Midbrain (tissue), 1 donor: ENCODE measurements at regions not wholly inside any gene's neighbourhood (a gene's known extent, or its start where the extent isn't known, plus 50 kb on each side); places are given as distances from the start of the nearest gene placed in this dataset.
"Not testable (repeated sequence)": the region's sequence is repeated elsewhere in the genome, so short reads cannot be mapped to it uniquely, and the experiment has no call there.

Experiments
- DNase-seq: peaks from one replicate; lab custom pipeline; 2025; lab: John Stamatoyannopoulos, UW

DNA sequence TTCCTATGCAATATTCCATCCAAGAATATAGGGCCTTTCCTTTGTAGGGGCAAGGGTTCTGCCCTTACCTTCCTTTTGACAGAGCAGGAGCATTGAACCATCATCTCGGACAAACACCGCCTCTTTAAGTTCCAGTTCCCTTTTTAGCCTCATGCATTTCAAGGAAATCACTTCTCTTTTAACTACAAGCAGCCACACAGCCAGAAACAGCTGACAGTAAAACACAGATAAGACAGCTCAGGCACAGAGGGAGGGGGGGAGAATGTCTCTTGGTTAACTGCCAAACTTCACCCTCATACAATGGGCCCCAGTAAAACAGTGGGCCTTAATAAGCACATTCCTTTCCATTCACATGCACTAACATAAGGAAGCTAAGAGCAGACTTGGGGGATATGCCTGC lies 648.3 kb downstream of the GABRG1 start:
- no peak for DNase-seq

DNA sequence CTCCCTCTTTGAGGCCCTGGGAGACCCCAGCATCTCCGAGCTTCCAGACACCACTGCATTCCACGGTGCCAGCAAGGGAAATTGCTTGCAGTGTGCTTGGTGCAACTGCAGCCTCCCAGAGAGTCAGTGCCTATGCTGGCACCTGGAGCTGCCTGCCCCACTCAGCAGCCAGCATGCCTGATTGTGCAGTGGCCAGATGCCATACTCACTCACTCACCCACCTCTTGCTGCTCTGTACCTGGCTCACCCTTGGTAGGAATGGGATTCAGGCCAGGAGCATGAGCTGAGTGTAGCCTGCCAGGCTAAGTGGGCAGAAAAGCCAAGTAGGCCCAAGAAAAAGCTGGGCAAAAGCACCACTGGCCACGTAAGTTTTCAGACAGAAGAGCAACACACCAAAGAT lies 651.4 kb downstream of the GABRG1 start:
- no peak for DNase-seq

DNA sequence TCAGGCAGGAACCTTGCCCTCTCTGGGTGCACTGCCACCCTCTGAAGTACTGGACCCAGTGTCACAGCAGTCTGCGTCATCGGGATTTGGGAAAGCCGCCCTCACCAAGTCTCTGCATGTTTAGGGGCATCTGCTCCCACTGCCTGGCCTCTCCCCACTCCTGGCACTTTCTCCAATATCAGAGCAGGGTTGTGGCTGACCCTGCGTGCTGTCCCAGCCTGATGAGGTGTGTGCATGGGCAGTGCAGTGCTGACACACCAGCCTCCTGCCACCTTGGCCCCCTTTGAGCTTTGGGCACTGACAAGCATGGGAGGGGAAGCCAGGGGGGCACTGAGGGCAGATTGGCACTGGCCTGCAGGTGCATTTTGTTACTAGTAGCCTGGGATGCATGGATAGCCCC lies 652.5 kb downstream of the GABRG1 start:
- no peak for DNase-seq

DNA sequence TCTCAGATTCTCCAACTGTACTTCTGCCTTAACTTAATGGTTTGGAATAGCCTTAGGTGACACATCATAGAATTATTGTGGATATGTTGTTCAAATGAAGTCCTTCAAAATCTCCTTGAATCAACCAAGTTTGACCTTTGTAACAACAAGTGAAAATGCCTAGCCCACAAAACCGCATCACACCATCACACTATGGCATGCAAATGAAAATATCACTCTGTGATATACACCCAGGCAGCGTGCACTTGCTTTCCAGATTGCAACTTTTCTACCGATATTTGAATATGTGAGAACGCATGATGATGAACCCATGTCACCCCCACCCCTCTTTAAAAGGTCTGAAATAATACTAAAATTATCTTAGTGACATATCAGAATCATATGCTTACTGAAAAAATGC lies 656.7 kb downstream of the GABRG1 start:
- no peak for DNase-seq

DNA sequence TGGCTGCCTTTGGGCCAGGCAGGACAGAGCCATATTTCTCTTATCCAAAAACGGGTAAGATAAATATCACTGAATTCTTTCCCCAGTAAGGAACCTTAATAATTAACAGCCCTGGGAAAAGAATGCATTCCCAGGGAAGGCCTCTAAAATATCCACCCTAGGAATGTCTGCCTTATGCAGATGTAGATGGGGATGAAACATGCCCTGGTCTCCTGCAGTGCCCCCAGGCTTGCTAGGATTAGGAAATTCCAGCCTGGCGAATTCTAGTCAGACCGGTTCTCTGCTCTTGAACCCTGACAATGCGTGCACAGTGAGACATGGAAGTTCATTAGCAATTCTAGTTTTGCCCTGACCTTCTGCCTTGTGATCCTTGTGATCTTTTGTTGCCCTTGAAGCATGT lies 663.7 kb downstream of the GABRG1 start:
- not testable (repeated sequence) for DNase-seq

DNA sequence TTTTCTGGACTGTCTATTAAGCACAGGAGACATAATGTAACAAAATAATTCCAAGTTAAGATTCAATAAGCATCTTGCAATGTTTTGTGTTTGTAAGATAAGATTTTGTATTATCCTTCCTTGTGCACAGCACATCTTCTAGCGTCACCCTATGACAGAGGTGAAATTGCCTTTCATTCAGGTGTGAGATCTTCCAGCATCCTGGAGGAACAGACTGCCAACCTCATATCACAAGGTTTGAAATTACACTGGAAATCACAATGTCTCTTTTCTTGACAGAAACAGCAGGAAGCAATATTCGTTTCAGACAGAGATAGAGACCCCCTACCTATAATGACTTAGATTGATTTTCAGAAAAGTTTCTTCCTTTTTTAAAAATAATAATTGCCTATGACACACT lies 668.6 kb downstream of the GABRG1 start:
- no peak for DNase-seq

DNA sequence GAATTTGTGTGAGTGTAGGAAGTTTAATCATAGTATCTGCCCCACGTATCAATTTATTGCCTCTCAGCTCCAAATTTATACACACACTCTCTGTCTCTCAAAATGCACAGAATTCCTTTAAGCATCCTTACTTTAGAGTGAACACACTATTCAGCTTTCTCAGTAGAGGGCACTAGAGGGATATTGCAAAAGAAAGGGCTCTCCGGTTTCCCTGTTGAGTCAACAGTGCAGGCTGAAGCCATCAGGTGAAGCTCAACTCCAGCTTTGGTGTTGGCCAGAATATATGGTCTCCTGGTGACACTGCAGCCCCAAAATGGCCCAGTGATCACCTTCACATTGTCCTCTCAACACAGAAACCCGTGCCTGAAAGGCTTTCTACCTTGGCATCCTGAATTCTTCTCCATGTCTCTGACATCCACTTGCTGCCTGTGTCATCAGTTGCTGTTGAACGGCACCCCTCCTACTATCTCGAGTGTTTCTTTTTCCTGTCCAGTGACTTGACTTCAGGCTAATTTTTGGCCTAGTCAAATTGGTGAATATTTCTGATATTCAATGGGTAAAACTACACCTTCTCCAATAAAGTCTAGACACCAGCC lies 670.5 kb downstream of the GABRG1 start:
- DNase-seq = peak; percentile 45

DNA sequence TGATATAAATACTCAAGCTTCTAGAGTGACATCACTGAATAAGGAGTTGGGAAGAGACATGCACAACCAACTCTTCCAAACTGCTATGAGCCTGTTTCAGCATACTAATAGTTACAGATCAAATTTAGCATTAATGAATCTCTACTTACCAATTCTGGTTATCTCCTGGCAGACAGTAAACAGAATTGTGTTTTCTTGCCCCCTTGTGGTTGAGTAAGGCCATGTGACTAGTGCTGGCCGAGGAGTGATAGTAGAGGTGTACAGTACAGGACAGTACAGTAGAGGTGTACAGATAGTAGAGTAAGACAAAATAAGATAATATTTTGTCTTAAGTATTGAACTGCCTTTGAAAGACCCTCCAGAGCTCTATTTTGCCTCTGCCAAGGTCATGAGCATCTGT lies 681.4 kb downstream of the GABRG1 start:
- peak; percentile 9 for DNase-seq

DNA sequence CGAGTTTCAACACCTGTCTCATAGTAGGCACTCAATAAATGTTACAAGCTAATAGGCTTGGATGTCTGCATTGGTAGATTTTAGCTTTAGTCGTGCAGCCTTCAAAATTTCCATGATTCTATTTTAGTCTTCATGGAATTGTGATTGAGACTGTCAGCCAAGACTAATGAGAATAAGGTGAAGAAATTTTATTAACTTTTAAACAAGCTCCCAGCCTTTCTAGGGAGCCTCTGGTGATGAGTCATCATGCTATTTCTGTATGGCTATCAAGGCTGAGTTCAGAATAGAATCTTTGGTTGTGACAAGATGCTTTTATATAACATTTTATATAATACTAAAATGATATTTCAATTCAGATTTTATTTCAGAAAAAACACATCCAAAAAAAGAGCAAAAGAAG lies 685.8 kb downstream of the GABRG1 start:
- no peak for DNase-seq

DNA sequence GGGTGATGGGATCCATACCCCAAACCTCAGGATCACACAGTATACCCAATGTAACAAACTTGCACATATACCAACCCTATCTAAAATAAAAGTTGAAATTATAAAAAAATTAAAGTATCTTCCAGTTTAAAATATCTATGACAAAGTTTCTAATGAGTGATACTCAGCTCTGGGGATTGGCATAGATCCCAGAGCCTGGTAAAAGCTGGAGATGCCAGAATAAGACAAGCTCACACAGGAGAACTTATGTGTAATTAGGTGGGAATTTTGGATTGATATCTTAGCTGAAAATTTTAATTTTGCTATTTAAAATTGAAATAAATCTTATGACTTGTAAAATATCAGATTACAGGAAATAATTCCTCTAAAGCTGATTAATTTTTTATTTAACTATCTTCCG lies 686.5 kb downstream of the GABRG1 start:
- no peak for DNase-seq

DNA sequence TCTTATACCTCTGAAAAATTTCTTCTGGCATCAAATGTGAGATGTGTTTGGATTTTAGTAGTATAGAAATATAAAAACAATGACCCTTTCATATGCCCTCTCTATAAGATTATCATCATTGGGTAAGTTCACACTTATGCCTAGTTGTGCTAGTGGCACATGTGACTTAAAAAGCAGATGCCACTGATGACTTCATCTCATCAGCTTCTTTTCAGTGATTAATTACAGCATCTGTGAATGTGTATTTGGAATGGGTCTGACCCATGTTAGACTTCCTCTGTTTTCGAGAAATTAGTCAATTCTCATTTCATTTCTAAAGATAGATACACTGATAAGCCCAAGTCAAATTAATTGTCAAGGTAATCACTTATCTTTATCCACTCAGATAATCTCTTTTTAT lies 698.7 kb downstream of the GABRG1 start:
- DNase-seq = no peak

DNA sequence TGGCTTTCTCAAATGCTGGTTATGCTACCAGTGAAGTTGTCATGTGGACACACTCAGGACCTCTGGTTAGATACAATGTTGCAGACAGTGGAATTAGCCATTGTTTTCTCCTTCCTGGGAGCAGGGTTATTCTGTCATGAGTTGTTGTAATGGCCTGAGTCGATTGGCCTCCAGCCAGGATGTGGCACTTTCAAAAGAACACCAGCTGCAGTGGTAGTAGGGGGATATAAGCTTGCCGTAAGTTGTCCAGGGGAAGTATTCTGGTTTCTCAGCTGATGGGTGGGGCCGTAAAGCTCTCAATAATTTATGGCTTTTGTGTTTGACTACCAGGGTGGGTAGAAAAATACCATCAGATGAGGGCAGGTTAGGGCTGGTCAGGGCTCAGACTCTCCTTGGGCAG lies 697.5 kb upstream of the GNPDA2 start:
- DNase-seq = no peak

DNA sequence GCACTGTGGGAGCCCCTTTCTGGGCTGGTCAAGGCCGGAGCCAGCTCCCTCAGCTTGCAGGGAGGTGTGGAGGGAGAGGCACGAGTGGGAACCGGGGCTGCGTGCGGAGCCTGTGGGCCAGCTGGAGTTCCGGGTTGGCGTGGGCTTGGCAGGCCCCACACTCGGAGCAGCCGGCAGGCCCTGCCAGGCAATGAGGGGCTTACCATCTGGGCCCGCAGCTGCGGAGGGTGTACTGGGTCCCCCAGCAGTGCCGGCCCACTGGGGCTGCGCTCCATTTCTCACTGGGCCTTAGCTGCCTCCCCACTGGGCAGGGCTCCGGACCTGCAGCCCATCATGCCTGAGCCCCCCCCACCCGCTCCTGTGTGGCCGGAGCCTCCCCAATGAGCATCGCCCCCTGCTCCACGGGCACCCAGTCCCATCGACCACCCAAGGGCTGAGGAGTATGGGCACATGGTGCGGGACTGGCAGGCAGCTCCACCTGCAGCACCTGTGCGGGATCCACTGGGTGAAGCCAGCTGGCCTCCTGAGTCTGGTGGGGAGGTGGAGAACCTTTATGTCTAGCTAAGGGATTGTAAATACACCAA lies 693.8 kb upstream of the GNPDA2 start:
- not testable (repeated sequence) for DNase-seq

DNA sequence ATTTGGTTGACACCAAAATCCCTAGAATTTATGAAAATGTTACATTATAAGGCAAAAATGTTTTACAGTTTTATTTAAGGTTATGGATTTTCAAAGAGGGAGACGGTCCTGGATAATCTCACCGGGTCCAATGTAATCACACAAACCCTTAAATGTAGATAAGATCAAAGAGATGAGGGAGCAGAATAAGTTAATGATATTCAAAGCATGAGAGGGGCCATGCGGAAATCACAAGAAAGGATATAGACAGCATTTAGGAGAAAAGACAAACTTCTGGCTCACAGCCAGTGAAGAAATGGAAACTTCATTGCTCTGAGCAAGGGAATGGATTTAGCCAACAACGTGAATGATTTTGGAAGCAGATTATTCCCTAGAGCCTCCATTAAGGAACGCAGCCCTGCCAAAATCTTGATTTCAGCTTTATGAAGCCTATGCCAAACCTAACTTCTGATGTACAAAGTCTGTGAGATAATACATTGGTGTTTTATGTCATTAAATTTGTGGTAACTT lies 684.4 kb upstream of the GNPDA2 start:
- no peak for DNase-seq

DNA sequence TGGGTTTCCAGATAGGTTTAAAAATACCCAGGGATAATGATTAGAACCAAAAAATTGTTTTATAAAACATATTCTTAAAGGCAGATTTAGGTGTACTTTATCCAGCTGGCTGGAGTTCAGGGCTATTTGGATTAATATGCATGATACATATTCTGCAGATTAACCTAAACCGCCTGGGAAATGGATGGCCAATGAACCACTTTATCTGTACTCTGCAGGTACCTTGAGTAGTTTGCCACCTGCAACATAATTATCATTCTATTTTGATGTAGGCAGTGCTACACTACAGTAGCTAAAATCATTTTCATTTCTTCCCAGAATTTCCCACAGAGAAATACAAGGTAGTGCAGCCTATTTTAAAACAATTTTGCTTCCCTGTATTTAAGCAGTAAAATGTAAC lies 683.2 kb upstream of the GNPDA2 start:
- DNase-seq = no peak

DNA sequence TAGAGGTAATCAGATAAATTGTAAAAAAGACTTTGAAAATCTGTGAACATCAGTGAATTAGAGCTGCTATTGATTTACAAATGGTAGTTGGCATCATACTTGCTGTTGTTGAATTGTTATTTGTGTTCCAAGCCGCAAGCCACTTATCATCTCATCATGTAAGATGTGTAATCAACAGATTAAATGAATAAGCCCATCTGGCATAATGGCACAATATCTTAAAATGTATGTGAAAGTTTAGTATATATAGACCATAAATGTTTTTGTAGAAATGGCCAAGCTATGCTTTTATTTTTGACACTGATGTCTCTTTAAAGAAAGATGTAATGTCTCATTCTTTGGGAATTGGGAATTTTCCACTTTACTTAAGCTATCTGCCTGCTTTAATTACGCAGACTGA lies 682.6 kb upstream of the GNPDA2 start:
- no peak for DNase-seq

DNA sequence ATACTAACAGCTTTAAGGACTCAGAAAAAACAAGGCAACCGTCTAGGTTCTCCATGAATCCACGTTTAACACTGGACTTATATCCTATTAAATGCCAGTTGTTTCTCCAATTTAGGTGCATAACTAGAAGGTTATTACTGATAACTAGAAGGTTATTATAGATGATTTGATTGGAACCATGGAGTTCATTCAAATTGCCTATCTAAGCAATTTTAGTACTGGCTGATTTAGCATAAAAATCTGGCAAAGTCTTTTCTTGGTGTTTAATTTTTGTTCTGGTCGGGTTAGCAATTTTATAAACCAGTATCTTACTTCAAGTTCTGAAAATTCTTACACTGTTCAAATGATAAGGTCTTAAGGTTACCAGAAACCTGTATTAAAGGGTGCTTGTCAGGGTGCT lies 672.8 kb upstream of the GNPDA2 start:
- no peak for DNase-seq

DNA sequence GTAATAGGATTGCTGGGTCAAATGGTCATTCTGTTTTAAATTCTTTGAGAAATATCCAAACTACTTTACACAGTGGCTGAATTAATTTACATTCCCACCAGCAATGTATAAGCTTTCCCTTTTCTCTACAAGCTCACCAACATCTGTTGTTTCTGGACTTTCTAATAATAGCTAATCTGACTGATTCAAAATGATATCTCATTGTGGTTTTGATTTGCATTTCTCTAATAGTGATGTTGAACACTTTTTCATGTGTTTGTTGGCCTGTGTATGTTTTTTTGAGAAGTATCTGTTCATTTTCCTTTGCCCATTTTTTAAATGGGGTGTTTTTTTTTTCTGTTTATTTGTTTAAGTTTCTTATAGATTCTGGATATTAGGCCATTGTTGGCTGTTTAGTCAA lies 659.0 kb upstream of the GNPDA2 start:
- DNase-seq = no peak

DNA sequence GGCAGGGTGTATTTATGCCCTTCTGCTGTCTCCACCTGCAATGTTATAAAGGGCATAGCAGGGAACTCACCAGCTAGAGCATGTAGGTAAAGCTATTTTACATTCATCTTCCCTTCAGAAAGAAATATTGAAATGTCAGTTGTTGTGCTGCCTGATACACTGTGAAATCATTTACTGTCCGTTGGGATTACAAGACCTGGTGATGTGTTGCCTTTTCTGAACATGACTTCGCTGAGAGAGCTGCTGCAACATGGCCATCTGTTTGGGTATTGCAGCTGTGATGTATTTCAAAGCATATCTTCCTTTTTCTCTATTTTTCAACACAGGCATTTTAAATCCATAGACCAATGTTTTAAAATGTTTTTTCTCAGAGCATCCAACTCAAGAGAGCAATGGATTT lies 644.1 kb upstream of the GNPDA2 start:
- no peak for DNase-seq

DNA sequence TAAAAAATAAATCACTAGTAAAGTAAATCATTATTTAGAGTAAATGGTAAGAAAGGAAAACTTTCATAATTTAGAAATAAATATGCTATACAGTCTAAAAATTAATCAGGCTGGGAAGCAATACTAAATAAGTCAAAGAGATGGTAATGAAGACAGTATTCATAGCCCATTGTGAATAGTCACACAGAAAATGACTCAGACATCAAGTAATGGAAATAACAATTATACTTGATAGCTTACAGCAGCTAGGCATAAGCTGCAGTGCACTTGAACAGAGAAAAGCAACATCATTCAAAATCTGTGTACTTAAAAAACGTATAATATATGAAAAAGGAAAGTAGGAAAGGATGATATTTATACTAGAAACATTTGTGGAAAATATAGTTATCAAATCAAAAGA lies 642.5 kb upstream of the GNPDA2 start:
- DNase-seq = no peak

DNA sequence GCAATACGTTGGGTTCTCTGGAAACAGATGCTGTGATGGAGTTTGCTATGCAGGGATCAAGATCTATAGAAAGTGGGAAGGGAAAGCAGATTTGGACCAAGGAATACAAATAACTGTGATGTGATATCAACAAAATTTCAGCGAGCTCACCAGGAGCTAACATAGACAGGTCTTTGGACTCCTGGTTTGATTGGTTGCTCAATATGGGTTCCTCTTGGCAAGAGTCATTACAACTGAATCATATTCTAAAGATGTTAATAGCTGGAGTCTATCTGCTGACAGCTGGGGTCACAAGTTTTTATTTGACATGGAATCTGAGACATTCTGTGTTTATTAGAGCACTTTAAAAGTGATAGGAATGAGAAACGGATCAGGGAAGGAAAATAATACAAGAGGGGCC lies 637.6 kb upstream of the GNPDA2 start:
- no peak for DNase-seq

DNA sequence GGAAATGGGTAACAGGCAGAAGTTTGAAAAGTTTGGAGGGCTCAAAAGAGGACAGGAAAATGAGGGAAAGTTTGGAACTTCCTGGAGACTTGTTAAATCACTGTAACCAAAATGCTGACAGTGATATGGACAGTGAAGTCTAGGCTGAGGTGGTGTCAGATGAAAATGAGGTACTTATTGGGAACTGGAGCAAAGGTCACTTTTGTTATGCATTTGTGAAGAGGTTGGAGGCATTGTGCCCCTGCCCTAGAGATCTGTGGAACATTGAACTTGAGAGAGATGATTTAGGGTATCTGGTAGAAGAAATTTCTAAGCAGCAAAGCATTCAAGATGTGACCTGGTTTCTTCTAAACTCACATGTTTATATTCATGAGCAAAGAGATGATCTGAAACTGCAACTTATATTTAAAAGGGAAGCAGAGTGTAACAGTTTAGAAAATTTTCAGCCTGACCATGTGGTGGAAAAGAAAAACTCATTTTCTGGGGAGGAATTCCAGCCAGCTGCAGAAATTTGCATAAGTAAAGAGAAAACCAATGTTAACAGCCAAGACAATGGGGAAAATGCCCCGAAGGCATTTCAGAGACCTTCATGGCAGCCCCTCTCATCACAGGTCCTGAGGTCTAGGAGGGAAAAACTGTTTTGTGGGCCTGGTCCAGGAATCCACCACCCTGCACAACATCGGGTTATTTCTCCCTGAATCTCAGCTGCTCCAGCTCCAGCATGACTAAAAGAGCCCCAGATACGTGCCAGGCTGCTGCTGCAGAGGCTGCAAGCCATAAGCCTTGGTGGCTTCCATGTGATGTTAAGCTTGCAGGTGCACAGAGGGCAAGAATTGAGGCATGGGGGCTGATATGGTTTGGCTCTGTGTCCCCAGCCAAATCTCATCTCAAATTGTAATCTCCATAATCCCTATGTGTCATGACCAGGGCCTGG lies 632.5 kb upstream of the GNPDA2 start:
- DNase-seq = no peak

DNA sequence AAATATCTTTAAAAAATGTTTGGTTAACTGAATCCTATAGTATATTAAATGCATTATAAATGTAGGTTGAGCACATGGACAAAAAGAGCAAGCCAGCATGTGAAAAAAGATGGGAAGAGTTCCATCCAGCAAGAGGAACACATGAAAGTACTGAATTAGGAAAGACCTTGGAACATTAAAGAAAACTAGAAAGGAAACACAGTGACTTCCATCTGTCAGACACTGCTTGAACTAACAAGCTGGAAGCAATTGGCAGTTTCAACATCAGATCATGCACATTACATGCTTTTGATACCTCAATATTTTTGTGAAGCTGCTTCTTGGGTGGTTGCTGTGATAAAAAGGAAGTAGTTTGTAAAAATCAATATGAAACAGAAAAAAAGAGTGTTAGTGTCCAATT lies 626.8 kb upstream of the GNPDA2 start:
- DNase-seq = no peak
